GM18520 (cell line): ENCODE measurements at regions not wholly inside any gene's neighbourhood (a gene's known extent, or its start where the extent isn't known, plus 50 kb on each side); places are given as distances from the start of the nearest gene placed in this dataset.

ENCODE experiments used
- ATAC-seq: cut with Tn5 transposase; IDR thresholded peaks from one replicate; pipeline ENCODE4 v1.9.1; 2021; ENCODE audit not compliant: unreplicated experiment

- no peak for ATAC-seq
Observed at GRCh38 chr4:176843710-176844109, 51.0 kb upstream of the VEGFC start.

GRCh38 chr4:176844448-176844847, 51.7 kb upstream of the VEGFC start:
- ATAC-seq, result no peak

- no peak for ATAC-seq
Observed at GRCh38 chr4:176845636-176846035, 52.9 kb upstream of the VEGFC start.

- ATAC-seq, result no peak
Observed at GRCh38 chr4:176849076-176849475, 56.4 kb upstream of the VEGFC start.

GRCh38 chr4:176850436-176850835, 57.7 kb upstream of the VEGFC start:
- no peak for ATAC-seq

- ATAC-seq, result no peak
Observed at GRCh38 chr4:176856421-176856820, 63.7 kb upstream of the VEGFC start.

GRCh38 chr4:176858839-176859238, 66.1 kb upstream of the VEGFC start:
- ATAC-seq, result no peak

GRCh38 chr4:176864238-176864637, 71.5 kb upstream of the VEGFC start:
- no peak for ATAC-seq

GRCh38 chr4:176868676-176869075, 76.0 kb upstream of the VEGFC start:
- ATAC-seq, result no peak

GRCh38 chr4:176872461-176872860, 79.7 kb upstream of the VEGFC start:
- ATAC-seq, result no peak

- ATAC-seq, result no peak
Observed at GRCh38 chr4:176874721-176875445, 82.2 kb upstream of the VEGFC start.

- no peak for ATAC-seq
Observed at GRCh38 chr4:176875446-176875930, 82.8 kb upstream of the VEGFC start.

GRCh38 chr4:176879380-176880116, 86.8 kb upstream of the VEGFC start:
- no peak for ATAC-seq

GRCh38 chr4:176882206-176882605, 89.5 kb upstream of the VEGFC start:
- ATAC-seq, result no peak

- no peak for ATAC-seq
Observed at GRCh38 chr4:176883108-176883550, 90.4 kb upstream of the VEGFC start.

GRCh38 chr4:176883681-176884418, 91.1 kb upstream of the VEGFC start:
- ATAC-seq, result no peak

- ATAC-seq, result no peak
Observed at GRCh38 chr4:176885224-176885623, 92.5 kb upstream of the VEGFC start.

GRCh38 chr4:176886135-176886534, 93.4 kb upstream of the VEGFC start:
- ATAC-seq, result no peak

- ATAC-seq, result no peak
Observed at GRCh38 chr4:176889776-176890175, 97.1 kb upstream of the VEGFC start.

- no peak for ATAC-seq
Observed at GRCh38 chr4:176894498-176894897, 101.8 kb upstream of the VEGFC start.

GRCh38 chr4:176896211-176896610, 103.5 kb upstream of the VEGFC start:
- no peak for ATAC-seq

GRCh38 chr4:176897226-176897625, 104.5 kb upstream of the VEGFC start:
- ATAC-seq, result no peak
